ENCODE measurements at regions not wholly inside any gene's neighbourhood (a gene's known extent, or its start where the extent isn't known, plus 50 kb on each side); places are given as distances from the start of the nearest gene placed in this dataset.
A peak's percentile ranks its signal among the peaks of the same experiment; 100 is the strongest.

- DNase-seq (ENCODE audit: low spot score), result no peak
- peak; percentile 75 for ATAC-seq (ENCODE audit: low read depth)
- H3K4me1 ChIP-seq (ENCODE audit: insufficient read depth, poor library complexity, severe bottlenecking), result peaks cover 15% of the 10 kb centered on the region
These were observed 376.8 kb upstream of the ZFP42 start for GRCh38 chr4:187618701-187619281.

GRCh38 chr4:187619319-187619718 is 376.3 kb upstream of the ZFP42 start:
- no peaks in the 10 kb centered on the region for H3K36me3 ChIP-seq (ENCODE audit: low read depth)
- H3K4me3 ChIP-seq (ENCODE audit: severe bottlenecking), result no peak overlapping the region
- no peak for TF ChIP-seq CTCF (IDR thresholded peaks at IDR 0.05; ENCODE audit: poor library complexity, severe bottlenecking)
- DNase-seq (ENCODE audit: low spot score) (no peak), ATAC-seq (ENCODE audit: low read depth) (no peak)
- H3K4me1 ChIP-seq (ENCODE audit: insufficient read depth, poor library complexity, severe bottlenecking), result peaks cover 15% of the 10 kb centered on the region
- no peaks in the 10 kb centered on the region for H3K9me3 ChIP-seq (ENCODE audit: severe bottlenecking)
- peak overlapping the region; percentile 38 for H3K27ac ChIP-seq (ENCODE audit: poor library complexity, severe bottlenecking)
- H3K27me3 ChIP-seq (ENCODE audit: insufficient read depth, poor library complexity, severe bottlenecking), result no peaks in the 10 kb centered on the region

More at GRCh38 chr4:187618701-187619281, 376.8 kb upstream of the ZFP42 start:
- Histone ChIP-seq H3K4me3 (ENCODE audit: severe bottlenecking) (no peak overlapping the region), H3K36me3 (ENCODE audit: low read depth) (no peaks in the 10 kb centered on the region), H3K27ac (ENCODE audit: poor library complexity, severe bottlenecking) (peak overlapping the region; percentile 38), H3K27me3 (ENCODE audit: insufficient read depth, poor library complexity, severe bottlenecking) (no peaks in the 10 kb centered on the region), H3K9me3 (ENCODE audit: severe bottlenecking) (no peaks in the 10 kb centered on the region)
- no peak for TF ChIP-seq CTCF (IDR thresholded peaks at IDR 0.05; ENCODE audit: poor library complexity, severe bottlenecking)

GRCh38 chr4:187632260-187632995 is 363.1 kb upstream of the ZFP42 start:
- no peaks in the 10 kb centered on the region for H3K27me3 ChIP-seq (ENCODE audit: insufficient read depth, poor library complexity, severe bottlenecking)
- ATAC-seq (ENCODE audit: low read depth) (no peak), DNase-seq (ENCODE audit: low spot score) (no peak)
- H3K9me3 ChIP-seq (ENCODE audit: severe bottlenecking), result no peaks in the 10 kb centered on the region
- H3K36me3 ChIP-seq (ENCODE audit: low read depth), result no peaks in the 10 kb centered on the region
- H3K27ac ChIP-seq (ENCODE audit: poor library complexity, severe bottlenecking), result no peak overlapping the region
- H3K4me3 ChIP-seq (ENCODE audit: severe bottlenecking), result no peak overlapping the region
- no peaks in the 10 kb centered on the region for H3K4me1 ChIP-seq (ENCODE audit: insufficient read depth, poor library complexity, severe bottlenecking)
- no peak for TF ChIP-seq CTCF (IDR thresholded peaks at IDR 0.05; ENCODE audit: poor library complexity, severe bottlenecking)

- ATAC-seq (ENCODE audit: low read depth) (no peak), DNase-seq (ENCODE audit: low spot score) (no peak)
- TF ChIP-seq CTCF (IDR thresholded peaks at IDR 0.05; ENCODE audit: poor library complexity, severe bottlenecking), result no peak
- no peaks in the 10 kb centered on the region for H3K9me3 ChIP-seq (ENCODE audit: severe bottlenecking)
- no peaks in the 10 kb centered on the region for H3K4me1 ChIP-seq (ENCODE audit: insufficient read depth, poor library complexity, severe bottlenecking)
- H3K36me3 ChIP-seq (ENCODE audit: low read depth), result no peaks in the 10 kb centered on the region
- H3K4me3 ChIP-seq (ENCODE audit: severe bottlenecking), result no peak overlapping the region
- no peak overlapping the region for H3K27ac ChIP-seq (ENCODE audit: poor library complexity, severe bottlenecking)
- no peaks in the 10 kb centered on the region for H3K27me3 ChIP-seq (ENCODE audit: insufficient read depth, poor library complexity, severe bottlenecking)
These were observed 362.3 kb upstream of the ZFP42 start for GRCh38 chr4:187633245-187633644.

- no peaks in the 10 kb centered on the region for H3K9me3 ChIP-seq (ENCODE audit: severe bottlenecking)
- H3K4me1 ChIP-seq (ENCODE audit: insufficient read depth, poor library complexity, severe bottlenecking), result no peaks in the 10 kb centered on the region
- H3K4me3 ChIP-seq (ENCODE audit: severe bottlenecking), result no peak overlapping the region
- no peak for ATAC-seq (ENCODE audit: low read depth)
- TF ChIP-seq CTCF (IDR thresholded peaks at IDR 0.05; ENCODE audit: poor library complexity, severe bottlenecking), result no peak
- DNase-seq (ENCODE audit: low spot score), result no peak
- no peak overlapping the region for H3K27ac ChIP-seq (ENCODE audit: poor library complexity, severe bottlenecking)
- H3K27me3 ChIP-seq (ENCODE audit: insufficient read depth, poor library complexity, severe bottlenecking), result no peaks in the 10 kb centered on the region
- H3K36me3 ChIP-seq (ENCODE audit: low read depth), result no peaks in the 10 kb centered on the region
These were observed 338.6 kb upstream of the ZFP42 start for GRCh38 chr4:187656959-187657358.

All from RWPE2 (cell line).